ENCODE measurements at regions not wholly inside any gene's neighbourhood (a gene's known extent, or its start where the extent isn't known, plus 50 kb on each side); places are given as distances from the start of the nearest gene placed in this dataset.

DNA sequence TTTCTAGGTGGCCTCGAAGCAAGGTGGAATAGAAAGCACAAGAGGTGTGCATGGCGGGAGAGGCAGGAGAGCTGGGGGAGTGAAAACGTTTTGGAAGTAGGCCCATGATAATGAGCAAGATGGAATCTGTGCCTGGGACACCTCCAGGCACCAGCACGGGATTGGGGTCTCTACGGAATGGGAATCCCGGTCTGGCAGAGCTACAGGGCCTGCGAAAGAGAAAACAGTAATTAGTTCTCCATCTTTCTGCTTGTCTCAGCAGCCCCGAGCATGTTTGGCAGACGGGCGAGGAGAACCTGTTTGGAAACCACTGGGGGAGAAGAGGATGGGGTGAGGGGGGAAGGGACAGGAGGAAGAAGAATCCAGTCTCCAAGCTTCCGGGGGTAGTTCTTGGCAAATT, 258.7 kb downstream of the SOX9 start:
- TF ChIP-seq, protein P1, sequence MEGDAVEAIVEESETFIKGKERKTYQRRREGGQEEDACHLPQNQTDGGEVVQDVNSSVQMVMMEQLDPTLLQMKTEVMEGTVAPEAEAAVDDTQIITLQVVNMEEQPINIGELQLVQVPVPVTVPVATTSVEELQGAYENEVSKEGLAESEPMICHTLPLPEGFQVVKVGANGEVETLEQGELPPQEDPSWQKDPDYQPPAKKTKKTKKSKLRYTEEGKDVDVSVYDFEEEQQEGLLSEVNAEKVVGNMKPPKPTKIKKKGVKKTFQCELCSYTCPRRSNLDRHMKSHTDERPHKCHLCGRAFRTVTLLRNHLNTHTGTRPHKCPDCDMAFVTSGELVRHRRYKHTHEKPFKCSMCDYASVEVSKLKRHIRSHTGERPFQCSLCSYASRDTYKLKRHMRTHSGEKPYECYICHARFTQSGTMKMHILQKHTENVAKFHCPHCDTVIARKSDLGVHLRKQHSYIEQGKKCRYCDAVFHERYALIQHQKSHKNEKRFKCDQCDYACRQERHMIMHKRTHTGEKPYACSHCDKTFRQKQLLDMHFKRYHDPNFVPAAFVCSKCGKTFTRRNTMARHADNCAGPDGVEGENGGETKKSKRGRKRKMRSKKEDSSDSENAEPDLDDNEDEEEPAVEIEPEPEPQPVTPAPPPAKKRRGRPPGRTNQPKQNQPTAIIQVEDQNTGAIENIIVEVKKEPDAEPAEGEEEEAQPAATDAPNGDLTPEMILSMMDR (IDR thresholded peaks at IDR 0.05; ENCODE audit: insufficient read depth, low read length, poor library complexity, severe bottlenecking) = no peak
- TF ChIP-seq EZH2phosphoT487 (conservative IDR thresholded peaks at IDR 0.05; ENCODE audit: low read length) = no peak
